Fibroblast of lung (primary cell): ENCODE measurements at regions not wholly inside any gene's neighbourhood (a gene's known extent, or its start where the extent isn't known, plus 50 kb on each side); places are given as distances from the start of the nearest gene placed in this dataset.

Experiments
- DNase-seq, 2 donors: peaks; one replicate each; pipeline versions ENCODE4 v3.0.0 to v3.0.0-alpha.2; 2010; ENCODE audit warnings: low read depth in 2 of 2
- H2AFZ ChIP-seq: 2 replicates; pipeline ENCODE4 v1.5.1; 2012; ENCODE audit warnings: low read length, control low read depth, inconsistent platforms
- H3K27ac ChIP-seq: 2 replicates; pipeline ENCODE4 v1.5.1; 2011; ENCODE audit warnings: low read length, control low read depth; ENCODE audit not compliant: insufficient read depth
- H3K27me3 ChIP-seq: 2 replicates; pipeline ENCODE4 v1.5.1; 2011; ENCODE audit warnings: mild to moderate bottlenecking, low read length; ENCODE audit not compliant: control insufficient read depth, insufficient read depth
- H3K36me3 ChIP-seq: 2 replicates; pipeline ENCODE4 v1.5.1; 2011; ENCODE audit warnings: low read length; ENCODE audit not compliant: control insufficient read depth, insufficient read depth
- H3K4me1 ChIP-seq: 2 replicates; pipeline ENCODE4 v1.5.1; 2011; ENCODE audit warnings: low read length; ENCODE audit not compliant: control insufficient read depth, insufficient read depth; ENCODE audit errors: extremely low read depth
- H3K4me2 ChIP-seq: 2 replicates; pipeline ENCODE4 v1.5.1; 2011; ENCODE audit warnings: low read length, control low read depth; ENCODE audit not compliant: insufficient read depth; ENCODE audit errors: extremely low read depth
- H3K4me3 ChIP-seq, 4 experiments: fragments of 200-600 bp in 1 of 4; sonication (generic) in 1 of 4; replicated peaks in 1 of 4; 2 replicates each; pipeline ENCODE4 v1.5.1; 2011 to 2016; ENCODE audit warnings: low read length in 4 of 4, low read depth in 3 of 4, mild to moderate bottlenecking in 3 of 4, control low read depth in 2 of 4, inconsistent platforms in 1 of 4, mixed read lengths in 1 of 4; ENCODE audit not compliant: insufficient read depth in 1 of 4; ENCODE audit errors: control extremely low read depth in 1 of 4
- H3K79me2 ChIP-seq: 2 replicates; pipeline ENCODE4 v1.5.1; 2012; ENCODE audit warnings: mild to moderate bottlenecking, low read length, inconsistent platforms; ENCODE audit not compliant: control insufficient read depth, insufficient read depth
- H3K9ac ChIP-seq: 2 replicates; pipeline ENCODE4 v1.5.1; 2011; ENCODE audit warnings: mild to moderate bottlenecking, low read length, control low read depth; ENCODE audit not compliant: insufficient read depth
- H3K9me3 ChIP-seq: 2 replicates; pipeline ENCODE4 v1.5.1; 2012; ENCODE audit warnings: low read depth, low read length; ENCODE audit not compliant: control insufficient read depth, insufficient read depth
- H4K20me1 ChIP-seq: 2 replicates; pipeline ENCODE4 v1.5.1; 2011; ENCODE audit warnings: low read length; ENCODE audit not compliant: control insufficient read depth, insufficient read depth; ENCODE audit errors: extremely low read depth
- CTCF ChIP-seq, 2 donors: IDR thresholded peaks in 1 of 2; conservative IDR thresholded peaks in 1 of 2; 1 replicate in 1 of 2; 2 replicates in 1 of 2; pipeline ENCODE4 v1.5.1; 2011 to 2012; ENCODE audit warnings: low read length in 2 of 2, control low read depth in 1 of 2, inconsistent platforms in 1 of 2, low read depth in 1 of 2, mild to moderate bottlenecking in 1 of 2
- EZH2 ChIP-seq: IDR thresholded peaks from 2 replicates; pipeline ENCODE4 v1.5.1; 2012; ENCODE audit warnings: low read length, control low read depth, mild to moderate bottlenecking; ENCODE audit errors: missing control alignments

DNA sequence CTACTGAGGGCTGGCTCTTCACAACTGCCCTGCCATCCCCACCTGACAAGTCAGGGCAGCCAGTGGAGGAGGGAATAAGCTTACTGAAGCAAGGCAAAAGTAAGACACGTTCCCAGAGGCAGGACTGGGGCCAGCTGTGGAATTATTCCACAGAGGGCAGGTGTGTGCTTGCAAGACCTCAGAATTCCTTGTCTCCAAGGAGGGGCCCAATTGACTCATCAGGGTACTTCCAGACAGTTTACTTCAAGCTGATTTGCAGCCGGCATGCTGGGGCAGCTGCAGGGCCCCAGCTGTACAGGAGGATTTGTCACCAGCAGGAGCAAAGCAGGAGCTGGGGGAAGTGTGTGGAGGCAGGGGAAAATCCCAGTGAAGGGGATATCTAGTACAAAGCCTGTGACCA is 167.5 kb upstream of the CAMK1G start:
- H3K9me3 ChIP-seq = no peaks in the 10 kb centered on the region
- no peak overlapping the region for H3K4me2 ChIP-seq
- no peaks in the 10 kb centered on the region for H3K36me3 ChIP-seq
- H2AFZ ChIP-seq = no peak overlapping the region
- H3K27ac ChIP-seq = no peak overlapping the region
- H4K20me1 ChIP-seq = no peaks in the 10 kb centered on the region
- peak in 1 of 2 donors; percentile 87 for DNase-seq
- H3K4me3 ChIP-seq = no peak overlapping the region
- no peaks in the 10 kb centered on the region for H3K79me2 ChIP-seq
- H3K4me1 ChIP-seq = peaks cover 4% of the 10 kb centered on the region
- H3K9ac ChIP-seq = no peak overlapping the region
- TF ChIP-seq CTCF (conservative IDR thresholded peaks at IDR 0.05 in 1 of 2, IDR thresholded peaks at IDR 0.05 in 1 of 2; ENCODE audit: low read depth in 1 of 2, low read length in 2 of 2) (no peak), EZH2 (no peak)
- H3K27me3 ChIP-seq = no peaks in the 10 kb centered on the region

- Histone ChIP-seq H3K27ac (no peak overlapping the region), H3K4me1 (peaks cover under 1% of the 10 kb centered on the region), H3K27me3 (no peaks in the 10 kb centered on the region), H3K9me3 (no peaks in the 10 kb centered on the region), H3K9ac (no peak overlapping the region), H3K4me3 (no peak overlapping the region), H3K79me2 (no peaks in the 10 kb centered on the region), H3K4me2 (no peak overlapping the region), H3K36me3 (no peaks in the 10 kb centered on the region), H4K20me1 (no peaks in the 10 kb centered on the region), H2AFZ (no peak overlapping the region)
- no peak for TF ChIP-seq EZH2
- TF ChIP-seq CTCF (conservative IDR thresholded peaks at IDR 0.05 in 1 of 2, IDR thresholded peaks at IDR 0.05 in 1 of 2; ENCODE audit: low read depth in 1 of 2, low read length in 2 of 2) = no peak
- DNase-seq = no peak
These were observed 166.8 kb upstream of the CAMK1G start for GRCh38 chr1:209416716-209417115.

DNA sequence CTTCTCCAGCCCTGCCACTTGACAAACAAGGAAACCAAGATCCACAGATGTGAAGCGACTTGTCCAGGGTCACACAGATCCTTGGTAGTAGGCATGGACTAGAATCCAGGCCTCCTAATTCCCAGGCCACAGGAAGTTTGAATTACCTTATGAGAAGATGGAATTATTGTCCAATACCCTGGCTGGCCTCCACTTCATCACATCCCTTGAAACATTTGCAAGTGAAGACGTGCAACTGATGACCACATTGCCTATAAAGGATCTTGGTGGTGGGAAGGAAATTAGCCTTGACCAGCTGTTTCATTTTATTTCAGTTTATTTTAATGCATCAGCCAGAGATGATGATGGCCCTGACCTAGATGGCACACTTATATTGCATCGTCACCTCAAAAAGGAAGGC is 165.8 kb upstream of the CAMK1G start:
- H3K79me2 ChIP-seq = no peaks in the 10 kb centered on the region
- no peak overlapping the region for H3K4me3 ChIP-seq
- TF ChIP-seq CTCF (conservative IDR thresholded peaks at IDR 0.05 in 1 of 2, IDR thresholded peaks at IDR 0.05 in 1 of 2; ENCODE audit: low read depth in 1 of 2, low read length in 2 of 2) (no peak), EZH2 (no peak)
- no peaks in the 10 kb centered on the region for H3K27me3 ChIP-seq
- no peak overlapping the region for H3K4me2 ChIP-seq
- H3K27ac ChIP-seq = no peak overlapping the region
- H3K36me3 ChIP-seq = no peaks in the 10 kb centered on the region
- no peaks in the 10 kb centered on the region for H3K9me3 ChIP-seq
- no peak overlapping the region for H3K9ac ChIP-seq
- no peaks in the 10 kb centered on the region for H3K4me1 ChIP-seq
- no peaks in the 10 kb centered on the region for H4K20me1 ChIP-seq
- DNase-seq = no peak
- no peak overlapping the region for H2AFZ ChIP-seq
